ENCODE measurements at regions not wholly inside any gene's neighbourhood (a gene's known extent, or its start where the extent isn't known, plus 50 kb on each side); places are given as distances from the start of the nearest gene placed in this dataset.

GRCh38 chr6:153668758-153669157, 370.3 kb upstream of the OPRM1 start:
- Histone ChIP-seq H3K36me3 (no peaks in the 10 kb centered on the region), H3K27ac (no peak overlapping the region), H3K4me3 (no peak overlapping the region), H3K27me3 (no peaks in the 10 kb centered on the region), H3K9me3 (no peaks in the 10 kb centered on the region), H3K4me1 (no peaks in the 10 kb centered on the region)
- TF ChIP-seq POLR2A (IDR thresholded peaks at IDR 0.05) (no peak), POLR2AphosphoS5 (IDR thresholded peaks at IDR 0.05) (no peak)
- TF ChIP-seq, protein P1, sequence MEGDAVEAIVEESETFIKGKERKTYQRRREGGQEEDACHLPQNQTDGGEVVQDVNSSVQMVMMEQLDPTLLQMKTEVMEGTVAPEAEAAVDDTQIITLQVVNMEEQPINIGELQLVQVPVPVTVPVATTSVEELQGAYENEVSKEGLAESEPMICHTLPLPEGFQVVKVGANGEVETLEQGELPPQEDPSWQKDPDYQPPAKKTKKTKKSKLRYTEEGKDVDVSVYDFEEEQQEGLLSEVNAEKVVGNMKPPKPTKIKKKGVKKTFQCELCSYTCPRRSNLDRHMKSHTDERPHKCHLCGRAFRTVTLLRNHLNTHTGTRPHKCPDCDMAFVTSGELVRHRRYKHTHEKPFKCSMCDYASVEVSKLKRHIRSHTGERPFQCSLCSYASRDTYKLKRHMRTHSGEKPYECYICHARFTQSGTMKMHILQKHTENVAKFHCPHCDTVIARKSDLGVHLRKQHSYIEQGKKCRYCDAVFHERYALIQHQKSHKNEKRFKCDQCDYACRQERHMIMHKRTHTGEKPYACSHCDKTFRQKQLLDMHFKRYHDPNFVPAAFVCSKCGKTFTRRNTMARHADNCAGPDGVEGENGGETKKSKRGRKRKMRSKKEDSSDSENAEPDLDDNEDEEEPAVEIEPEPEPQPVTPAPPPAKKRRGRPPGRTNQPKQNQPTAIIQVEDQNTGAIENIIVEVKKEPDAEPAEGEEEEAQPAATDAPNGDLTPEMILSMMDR (IDR thresholded peaks at IDR 0.05), result no peak
- intact Hi-C loops (cut with DNase I; ENCODE audit: low total_unique reads), result no loop called here
- no peak for DNase-seq (ENCODE audit: low spot score in 2 of 2)

DNA sequence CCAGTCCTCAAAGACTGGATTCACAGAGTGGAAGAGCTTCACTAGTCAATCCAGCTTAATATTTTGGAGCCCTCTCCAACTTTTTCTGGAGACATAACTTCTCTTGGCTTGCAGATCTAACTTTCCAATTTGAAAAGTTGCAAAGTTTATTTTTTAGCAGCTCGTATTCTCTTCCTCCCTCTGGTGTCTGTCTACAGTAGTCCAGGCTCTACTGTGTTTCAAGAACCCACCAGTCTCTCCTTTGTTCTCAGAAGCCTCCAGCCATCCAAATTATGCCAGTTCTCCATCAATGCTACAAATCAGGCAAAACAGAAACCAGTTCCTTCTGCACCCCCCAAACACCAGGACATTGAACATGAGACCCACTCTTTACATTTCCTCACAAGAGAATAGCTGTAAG, 376.1 kb upstream of the OPRM1 start:
- no peaks in the 10 kb centered on the region for H3K4me1 ChIP-seq
- H3K4me3 ChIP-seq, result no peak overlapping the region
- TF ChIP-seq POLR2AphosphoS5 (IDR thresholded peaks at IDR 0.05) (no peak), POLR2A (IDR thresholded peaks at IDR 0.05) (no peak)
- TF ChIP-seq, protein P1 (IDR thresholded peaks at IDR 0.05), result no peak
- intact Hi-C loops (cut with DNase I; ENCODE audit: low total_unique reads), result no loop called here
- H3K27ac ChIP-seq, result no peak overlapping the region
- H3K9me3 ChIP-seq, result no peaks in the 10 kb centered on the region
- H3K36me3 ChIP-seq, result no peaks in the 10 kb centered on the region
- H3K27me3 ChIP-seq, result no peaks in the 10 kb centered on the region
- no peak for DNase-seq (ENCODE audit: low spot score in 2 of 2)

GRCh38 chr6:153645326-153645725, 393.7 kb upstream of the OPRM1 start:
- Histone ChIP-seq H3K9me3 (no peaks in the 10 kb centered on the region), H3K36me3 (no peaks in the 10 kb centered on the region), H3K27me3 (no peaks in the 10 kb centered on the region), H3K4me3 (no peak overlapping the region), H3K27ac (no peak overlapping the region), H3K4me1 (no peaks in the 10 kb centered on the region)
- intact Hi-C loops (cut with DNase I; ENCODE audit: low total_unique reads), result no loop called here
- no peak for DNase-seq (ENCODE audit: low spot score in 2 of 2)
- TF ChIP-seq POLR2A (IDR thresholded peaks at IDR 0.05) (no peak), POLR2AphosphoS5 (IDR thresholded peaks at IDR 0.05) (no peak)
- TF ChIP-seq, protein P1 (IDR thresholded peaks at IDR 0.05), result no peak

DNA sequence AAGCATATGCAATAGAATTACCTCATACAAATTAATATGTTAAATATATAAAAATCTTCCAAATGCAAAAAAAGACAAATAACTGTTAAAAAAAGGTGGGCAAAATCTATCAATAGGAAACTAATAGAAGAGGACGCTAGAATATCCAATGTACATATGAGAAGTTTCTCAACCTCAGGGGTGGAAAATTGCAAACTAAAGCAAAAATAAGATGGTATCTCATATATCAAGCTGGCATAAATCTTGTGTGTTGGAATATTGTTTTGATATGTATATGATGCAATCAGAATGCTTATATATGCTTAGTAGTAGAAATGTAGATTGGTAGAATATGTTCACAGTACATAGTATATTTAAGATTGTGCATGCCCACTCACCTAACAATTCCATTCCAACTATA, 395.0 kb upstream of the OPRM1 start:
- Histone ChIP-seq H3K4me3 (no peak overlapping the region), H3K9me3 (no peaks in the 10 kb centered on the region), H3K27me3 (no peaks in the 10 kb centered on the region), H3K4me1 (no peaks in the 10 kb centered on the region), H3K27ac (no peak overlapping the region), H3K36me3 (no peaks in the 10 kb centered on the region)
- intact Hi-C loops (cut with DNase I; ENCODE audit: low total_unique reads), result no loop called here
- TF ChIP-seq, protein P1 (IDR thresholded peaks at IDR 0.05), result no peak
- no peak for TF ChIP-seq POLR2A (IDR thresholded peaks at IDR 0.05)
- TF ChIP-seq POLR2AphosphoS5 (IDR thresholded peaks at IDR 0.05), result no peak
- no peak for DNase-seq (ENCODE audit: low spot score in 2 of 2)

DNA sequence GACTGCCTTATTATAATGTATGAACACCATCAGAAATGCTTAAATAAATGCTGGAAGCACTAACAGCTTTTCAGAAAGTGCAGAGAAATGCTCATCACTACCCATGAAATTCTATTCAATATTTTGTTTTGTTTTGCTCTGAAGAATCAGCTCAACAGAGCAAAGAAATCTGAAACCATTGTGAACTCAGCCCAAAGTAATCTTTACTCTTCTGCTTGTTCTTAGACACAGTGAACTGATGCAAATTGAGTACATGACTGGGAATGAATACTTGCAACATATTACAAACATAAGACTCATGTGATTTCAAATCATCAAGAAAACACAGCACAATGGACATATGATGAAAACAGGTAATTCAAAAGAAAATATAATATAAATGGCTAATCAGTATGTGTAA, 404.6 kb upstream of the OPRM1 start:
- DNase-seq (ENCODE audit: low spot score in 2 of 2), result no peak
- Histone ChIP-seq H3K27me3 (no peaks in the 10 kb centered on the region), H3K4me3 (no peak overlapping the region), H3K36me3 (no peaks in the 10 kb centered on the region), H3K9me3 (no peaks in the 10 kb centered on the region), H3K4me1 (no peaks in the 10 kb centered on the region), H3K27ac (no peak overlapping the region)
- intact Hi-C loops (cut with DNase I; ENCODE audit: low total_unique reads), result no loop called here
- TF ChIP-seq, protein P1 (IDR thresholded peaks at IDR 0.05), result no peak
- TF ChIP-seq POLR2AphosphoS5 (IDR thresholded peaks at IDR 0.05) (no peak), POLR2A (IDR thresholded peaks at IDR 0.05) (no peak)

Data from breast epithelium (tissue), 4 donors.